MG63 (cell line): ENCODE measurements at regions not wholly inside any gene's neighbourhood (a gene's known extent, or its start where the extent isn't known, plus 50 kb on each side); places are given as distances from the start of the nearest gene placed in this dataset.

Source experiments
- DNase-seq: peaks from one replicate; pipeline ENCODE4 v3.0.0-alpha.2; 2020
- H3K27me3 ChIP-seq: fragments of 250-450 bp; sonication (Bioruptor Pico); 2 replicates; pipeline ENCODE4 v1.5.1; 2020; ENCODE audit warnings: mild to moderate bottlenecking, moderate library complexity
- H3K36me3 ChIP-seq: fragments of 250-450 bp; sonication (Bioruptor Pico); 2 replicates; pipeline ENCODE4 v1.5.1; 2020; ENCODE audit warnings: mild to moderate bottlenecking, moderate library complexity
- H3K4me3 ChIP-seq: fragments of 250-450 bp; sonication (Bioruptor Pico); 2 replicates; pipeline ENCODE4 v1.5.1; 2020; ENCODE audit warnings: mild to moderate bottlenecking, moderate library complexity
- H3K9me3 ChIP-seq: fragments of 250-450 bp; sonication (Bioruptor Pico); 2 replicates; pipeline ENCODE4 v1.5.1; 2020; ENCODE audit warnings: mild to moderate bottlenecking, moderate library complexity

GRCh38 chr5:125125031-125125823 is 378.8 kb upstream of the ZNF608 start:
- Histone ChIP-seq H3K27me3 (no peaks in the 10 kb centered on the region), H3K9me3 (no peaks in the 10 kb centered on the region), H3K4me3 (no peak overlapping the region), H3K36me3 (no peaks in the 10 kb centered on the region)
- peak; percentile 10 for DNase-seq

GRCh38 chr5:125126050-125126449 is 379.6 kb upstream of the ZNF608 start:
- Histone ChIP-seq H3K9me3 (no peaks in the 10 kb centered on the region), H3K4me3 (no peak overlapping the region), H3K27me3 (no peaks in the 10 kb centered on the region), H3K36me3 (no peaks in the 10 kb centered on the region)
- DNase-seq: no peak

DNA sequence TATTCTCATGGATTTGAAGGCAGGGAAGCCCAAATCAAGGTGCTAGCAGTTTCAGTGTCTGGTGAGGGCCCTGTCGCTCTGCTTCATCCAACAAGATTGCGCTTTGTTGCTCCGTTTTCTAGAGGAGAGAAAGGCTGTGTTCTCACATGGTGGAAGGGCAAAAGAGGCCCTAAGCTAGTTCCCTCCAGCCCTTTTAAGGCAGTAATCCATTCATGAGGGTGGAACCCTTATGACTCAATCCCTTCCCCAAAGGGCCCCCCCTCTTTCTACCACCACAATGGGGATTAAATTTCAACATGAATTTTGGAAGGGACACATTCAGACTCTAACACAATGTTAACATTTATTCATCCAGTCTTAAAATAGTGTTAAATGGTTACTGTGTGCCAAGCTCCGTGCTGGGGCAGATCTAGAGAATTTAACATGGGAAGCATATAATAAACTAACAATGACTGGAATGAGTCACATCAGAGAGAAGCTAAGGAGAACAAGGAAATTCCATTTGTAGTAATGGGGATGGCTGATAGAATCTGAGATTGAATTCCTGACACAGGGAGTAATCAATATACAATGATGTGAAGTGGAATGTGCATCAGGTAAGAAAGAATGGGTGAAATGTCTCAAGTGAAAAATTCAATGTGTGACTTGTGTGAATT is 382.8 kb upstream of the ZNF608 start:
- 0 out of 2 replicates have a peak, but pooled peaks cover 3% of the 10 kb centered on the region for H3K9me3 ChIP-seq
- H3K36me3 ChIP-seq: no peaks in the 10 kb centered on the region
- H3K4me3 ChIP-seq: no peak overlapping the region
- no peaks in the 10 kb centered on the region for H3K27me3 ChIP-seq
- no peak for DNase-seq

- no peak for DNase-seq
- no peak overlapping the region for H3K4me3 ChIP-seq
- 0 out of 2 replicates have a peak, but pooled peaks cover 3% of the 10 kb centered on the region for H3K9me3 ChIP-seq
- H3K27me3 ChIP-seq: no peaks in the 10 kb centered on the region
- no peaks in the 10 kb centered on the region for H3K36me3 ChIP-seq
Observed at GRCh38 chr5:125130591-125130990, 384.2 kb upstream of the ZNF608 start.

GRCh38 chr5:125134216-125135081 is 388.0 kb upstream of the ZNF608 start:
- H3K4me3 ChIP-seq: no peak overlapping the region
- no peaks in the 10 kb centered on the region for H3K36me3 ChIP-seq
- DNase-seq: no peak
- 0 out of 2 replicates have a peak, but pooled peaks cover 3% of the 10 kb centered on the region for H3K9me3 ChIP-seq
- no peaks in the 10 kb centered on the region for H3K27me3 ChIP-seq

DNA sequence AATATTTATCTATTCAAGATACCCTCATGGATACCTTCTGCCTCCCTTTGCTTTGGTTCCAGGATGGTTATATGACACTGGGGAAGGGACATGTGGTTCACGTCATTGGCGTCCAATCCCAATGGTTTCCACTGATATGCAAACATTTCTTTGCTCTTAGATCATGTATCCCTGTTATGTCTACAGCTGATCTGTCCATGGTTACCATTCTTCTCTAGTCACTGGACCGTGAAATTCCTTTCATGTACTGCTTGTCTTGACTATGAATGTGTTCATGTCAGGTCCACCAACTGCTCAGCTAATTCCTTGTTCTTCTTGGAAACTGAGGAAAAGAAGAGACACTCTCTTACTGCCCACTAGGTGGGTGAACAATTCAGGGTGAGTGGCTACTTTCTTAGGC is 391.1 kb upstream of the ZNF608 start:
- Histone ChIP-seq H3K27me3 (no peaks in the 10 kb centered on the region), H3K36me3 (no peaks in the 10 kb centered on the region), H3K9me3 (0 out of 2 replicates have a peak, but pooled peaks cover under 1% of the 10 kb centered on the region), H3K4me3 (no peak overlapping the region)
- no peak for DNase-seq

DNA sequence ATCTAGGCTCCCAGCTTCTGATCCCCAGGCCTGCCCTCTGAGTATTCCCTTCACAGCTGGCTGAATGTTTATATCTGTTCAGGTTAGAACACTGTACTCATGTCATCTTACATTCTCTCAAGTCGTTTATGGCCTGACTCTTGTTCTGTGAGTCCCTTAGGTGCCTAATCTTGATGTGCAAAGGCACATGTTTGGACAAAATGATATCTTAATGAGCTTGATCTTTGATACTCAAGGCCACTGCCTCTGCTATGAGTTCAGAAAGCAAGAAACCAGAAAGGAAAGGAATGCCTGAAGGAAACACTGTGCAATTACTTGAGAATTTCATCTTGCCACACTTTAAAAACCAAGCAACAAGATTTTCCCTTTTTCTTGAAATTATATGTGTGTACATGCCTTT is 391.8 kb upstream of the ZNF608 start:
- Histone ChIP-seq H3K36me3 (no peaks in the 10 kb centered on the region), H3K9me3 (no peaks in the 10 kb centered on the region), H3K27me3 (no peaks in the 10 kb centered on the region), H3K4me3 (no peak overlapping the region)
- DNase-seq: no peak

DNA sequence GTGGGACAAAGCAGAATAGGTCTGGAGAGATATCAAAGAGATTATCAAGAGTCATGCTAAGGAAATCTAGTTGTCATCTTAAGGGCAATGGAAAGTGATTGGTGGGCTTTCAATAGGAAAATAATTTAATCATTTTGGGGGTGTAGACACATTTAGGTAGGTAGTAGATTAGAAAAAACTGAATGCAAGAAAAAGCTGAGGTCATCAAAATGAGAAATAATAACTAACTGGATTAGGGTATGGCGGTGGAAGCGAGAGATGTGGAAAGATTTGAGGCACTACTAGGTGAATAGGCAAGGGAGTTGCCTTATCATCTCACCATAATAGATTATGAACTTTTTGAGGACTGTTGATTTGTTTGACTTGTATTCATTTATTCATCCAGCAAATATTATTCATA is 393.2 kb upstream of the ZNF608 start:
- Histone ChIP-seq H3K27me3 (no peaks in the 10 kb centered on the region), H3K4me3 (no peak overlapping the region), H3K9me3 (no peaks in the 10 kb centered on the region), H3K36me3 (no peaks in the 10 kb centered on the region)
- no peak for DNase-seq

GRCh38 chr5:125140220-125140619 is 393.8 kb upstream of the ZNF608 start:
- Histone ChIP-seq H3K27me3 (no peaks in the 10 kb centered on the region), H3K36me3 (no peaks in the 10 kb centered on the region), H3K4me3 (no peak overlapping the region), H3K9me3 (no peaks in the 10 kb centered on the region)
- DNase-seq: no peak

DNA sequence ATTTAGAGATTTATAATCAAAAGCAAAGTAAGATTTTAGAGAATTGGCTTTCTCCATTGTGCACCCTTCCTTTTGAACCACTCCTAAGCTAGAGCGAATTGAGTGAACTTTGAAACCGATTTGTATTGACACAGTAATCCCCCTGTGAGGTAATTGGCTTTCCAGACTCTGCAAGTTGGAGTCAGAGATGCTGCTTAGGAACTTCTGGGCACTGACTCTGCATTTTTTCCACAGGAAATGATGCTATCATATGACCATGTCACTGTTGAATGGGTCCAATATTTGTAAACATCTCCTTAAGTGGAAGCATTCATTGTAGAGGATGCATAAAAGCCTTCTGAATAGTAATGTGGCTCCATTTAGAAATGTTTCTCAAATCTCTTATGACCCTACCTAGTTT is 394.4 kb upstream of the ZNF608 start:
- Histone ChIP-seq H3K4me3 (no peak overlapping the region), H3K36me3 (no peaks in the 10 kb centered on the region), H3K9me3 (no peaks in the 10 kb centered on the region), H3K27me3 (no peaks in the 10 kb centered on the region)
- DNase-seq: peak; percentile 76

DNA sequence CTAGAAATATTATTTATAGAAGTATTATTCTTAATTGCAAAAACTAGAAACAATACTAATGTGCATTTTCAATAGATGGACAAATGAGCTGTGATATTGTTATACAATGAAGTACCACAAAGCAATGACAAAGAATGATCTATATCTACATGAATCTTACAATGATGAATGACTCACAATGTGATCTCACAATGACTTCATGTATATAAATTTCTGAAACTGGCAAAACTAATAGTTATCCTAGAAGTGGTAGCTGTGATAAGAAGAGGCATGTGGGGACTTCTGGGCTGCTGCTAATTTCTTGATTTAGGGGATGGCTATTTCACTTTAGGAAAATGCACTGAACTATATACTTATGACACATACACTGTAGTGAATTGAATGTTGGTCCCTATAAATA is 396.0 kb upstream of the ZNF608 start:
- Histone ChIP-seq H3K36me3 (no peaks in the 10 kb centered on the region), H3K27me3 (no peaks in the 10 kb centered on the region), H3K9me3 (no peaks in the 10 kb centered on the region), H3K4me3 (no peak overlapping the region)
- DNase-seq: no peak

GRCh38 chr5:125143011-125143410 is 396.6 kb upstream of the ZNF608 start:
- Histone ChIP-seq H3K4me3 (no peak overlapping the region), H3K9me3 (no peaks in the 10 kb centered on the region), H3K27me3 (no peaks in the 10 kb centered on the region), H3K36me3 (no peaks in the 10 kb centered on the region)
- DNase-seq: no peak

DNA sequence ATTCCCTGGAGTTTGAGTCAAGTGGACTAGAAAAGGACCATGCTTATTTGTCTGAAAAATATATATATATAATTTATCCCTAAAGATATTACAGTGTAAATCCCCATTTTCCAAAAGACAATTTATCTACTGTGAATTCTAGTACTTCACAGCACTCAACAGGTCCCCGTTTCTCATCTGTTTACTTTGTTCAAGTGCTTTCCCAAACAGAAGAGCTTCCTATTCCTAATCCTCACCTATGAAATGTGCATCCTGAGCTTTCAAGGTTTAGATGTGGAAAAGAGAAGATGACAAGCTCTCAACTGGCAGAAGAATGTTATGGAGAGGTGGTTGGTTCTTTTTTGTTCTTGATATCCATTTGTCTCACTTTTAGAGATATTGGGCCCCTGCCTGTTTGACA is 401.6 kb upstream of the ZNF608 start:
- Histone ChIP-seq H3K4me3 (no peak overlapping the region), H3K27me3 (no peaks in the 10 kb centered on the region), H3K36me3 (no peaks in the 10 kb centered on the region), H3K9me3 (no peaks in the 10 kb centered on the region)
- no peak for DNase-seq

- Histone ChIP-seq H3K4me3 (no peak overlapping the region), H3K9me3 (no peaks in the 10 kb centered on the region), H3K27me3 (no peaks in the 10 kb centered on the region), H3K36me3 (no peaks in the 10 kb centered on the region)
- no peak for DNase-seq
Observed at GRCh38 chr5:125148706-125149105, 402.3 kb upstream of the ZNF608 start.

GRCh38 chr5:125149110-125149509 is 402.7 kb upstream of the ZNF608 start:
- H3K27me3 ChIP-seq: no peaks in the 10 kb centered on the region
- no peak for DNase-seq
- no peak overlapping the region for H3K4me3 ChIP-seq
- no peaks in the 10 kb centered on the region for H3K9me3 ChIP-seq
- no peaks in the 10 kb centered on the region for H3K36me3 ChIP-seq

DNA sequence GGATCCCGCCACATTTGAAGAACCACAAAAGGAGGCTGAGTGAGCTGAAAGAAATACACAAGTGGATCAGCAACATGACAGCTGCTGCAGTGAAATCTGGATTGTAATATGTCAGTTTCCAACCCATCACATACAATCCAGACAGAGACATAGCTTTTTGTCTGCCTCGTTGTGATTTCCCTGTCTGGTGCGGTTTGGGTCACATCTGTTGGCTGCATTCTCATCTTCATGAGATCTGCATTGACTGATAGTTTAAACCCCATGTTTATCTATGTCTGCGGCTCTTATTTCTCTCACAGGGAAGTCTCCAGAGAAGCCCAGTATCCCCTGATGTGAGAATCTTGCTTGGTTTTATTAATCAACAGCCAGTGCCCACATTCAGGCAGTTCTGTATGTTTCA is 403.1 kb upstream of the ZNF608 start:
- no peak overlapping the region for H3K4me3 ChIP-seq
- H3K36me3 ChIP-seq: no peaks in the 10 kb centered on the region
- no peaks in the 10 kb centered on the region for H3K27me3 ChIP-seq
- no peaks in the 10 kb centered on the region for H3K9me3 ChIP-seq
- no peak for DNase-seq

- Histone ChIP-seq H3K4me3 (no peak overlapping the region), H3K27me3 (no peaks in the 10 kb centered on the region), H3K36me3 (no peaks in the 10 kb centered on the region), H3K9me3 (no peaks in the 10 kb centered on the region)
- no peak for DNase-seq
Observed at GRCh38 chr5:125150041-125150669, 403.7 kb upstream of the ZNF608 start.
